Lung (tissue), 11 donors: ENCODE measurements at regions not wholly inside any gene's neighbourhood (a gene's known extent, or its start where the extent isn't known, plus 50 kb on each side); places are given as distances from the start of the nearest gene placed in this dataset.

Experiments used
- ATAC-seq: fragments of 200-7000 bp; cut with Tn5 transposase; one replicate; pipeline ENCODE4 v1.9.1; 2020; ENCODE audit warnings: moderate number of reproducible peaks; ENCODE audit not compliant: insufficient read depth, low FRiP score
- DNase-seq, 3 donors: peaks; one replicate each; pipeline ENCODE4 v3.0.0-alpha.2; 2013 to 2017
- H3K27ac ChIP-seq, 2 donors: one replicate each; pipeline ENCODE4 v1.5.1; 2013; ENCODE audit warnings: mild to moderate bottlenecking in 2 of 2, moderate library complexity in 2 of 2, control low read depth in 1 of 2, inconsistent platforms in 1 of 2, low read depth in 1 of 2, low read length in 1 of 2
- H3K27me3 ChIP-seq, 3 donors: one replicate each; pipeline ENCODE4 v1.5.1; 2013; ENCODE audit warnings: low read length in 2 of 3; ENCODE audit not compliant: control insufficient read depth in 3 of 3, insufficient read depth in 3 of 3
- H3K36me3 ChIP-seq, 4 donors: one replicate each; pipeline ENCODE4 v1.5.1; 2013; ENCODE audit warnings: low read length in 4 of 4, mild to moderate bottlenecking in 1 of 4, moderate library complexity in 1 of 4; ENCODE audit not compliant: control insufficient read depth in 4 of 4, insufficient read depth in 4 of 4
- H3K4me1 ChIP-seq, 5 donors: one replicate each; pipeline ENCODE4 v1.5.1; 2013; ENCODE audit warnings: low read length in 5 of 5, mild to moderate bottlenecking in 2 of 5, moderate library complexity in 1 of 5; ENCODE audit not compliant: control insufficient read depth in 5 of 5, insufficient read depth in 5 of 5
- H3K4me3 ChIP-seq: one replicate; pipeline ENCODE4 v1.5.1; 2013; ENCODE audit warnings: mild to moderate bottlenecking, control low read depth, moderate library complexity
- H3K9ac ChIP-seq, 2 donors: one replicate each; pipeline ENCODE4 v1.5.1; 2013; ENCODE audit warnings: low read length in 2 of 2, control low read depth in 1 of 2; ENCODE audit not compliant: insufficient read depth in 1 of 2
- H3K9me3 ChIP-seq, 4 donors: one replicate each; pipeline ENCODE4 v1.5.1; 2013; ENCODE audit warnings: low read length in 3 of 4, mild to moderate bottlenecking in 1 of 4, moderate library complexity in 1 of 4; ENCODE audit not compliant: control insufficient read depth in 4 of 4, insufficient read depth in 3 of 4
- CTCF ChIP-seq: IDR thresholded peaks from 2 replicates; pipeline ENCODE4 v1.5.1; 2012; ENCODE audit warnings: mild to moderate bottlenecking; ENCODE audit errors: control extremely low read depth, extremely low read depth
- WGBS, 2 donors: extraction: QIAGEN DNeasy Blood & Tissue Kit; methylation state at CpG; one replicate each; pipeline ENCODE4 v1.1.7; 2013; 5-methylcytosine and 5-hydroxymethylcytosine counted together
- donor health status: control.
- donor health status: control.
- donor health status: Bipolar disorder and iron deficiency.
- donor health status: healthy.
- donor health status: DM: yes; HTN: yes; CAD: no.

DNA sequence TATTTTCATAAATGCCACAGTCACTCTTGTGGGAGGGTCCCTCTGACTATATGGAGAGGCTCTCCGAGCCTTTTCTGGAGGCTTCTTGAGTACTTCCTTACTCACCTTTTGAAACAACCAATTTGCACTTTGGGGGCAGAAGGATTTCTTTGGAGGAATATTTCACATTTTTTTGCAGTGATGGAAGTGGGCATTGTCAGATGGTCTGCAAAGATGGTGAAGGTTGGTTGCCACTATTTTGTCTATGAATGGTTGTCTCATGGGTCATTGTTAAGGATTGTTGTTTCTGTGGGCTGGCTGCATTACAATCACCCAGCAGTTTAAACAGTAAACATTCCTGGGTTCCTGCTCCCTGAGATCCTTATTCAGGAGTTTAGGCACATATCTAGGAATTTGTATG, 388.2 kb downstream of the TMEM135 start:
- TF ChIP-seq CTCF, result no peak
- 84 to 100% methylated on average over 1 of the region's 1 CpG for WGBS, 2 donors
- no peaks in the 10 kb centered on the region for H3K27me3 ChIP-seq

GRCh38 chr11:87425391-87425790, 387.7 kb downstream of the TMEM135 start:
- Histone ChIP-seq H3K27me3 (no peaks in the 10 kb centered on the region), H3K9me3 (no peaks in the 10 kb centered on the region), H3K27ac (no peak overlapping the region), H3K4me3 (no peak overlapping the region), H3K36me3 (no peaks in the 10 kb centered on the region), H3K4me1 (no peaks in the 10 kb centered on the region), H3K9ac (no peak overlapping the region)
- TF ChIP-seq CTCF, result no peak
- ATAC-seq (no peak), DNase-seq (no peak)
- WGBS, 2 donors, result 93 to 97% methylated on average over 5 of the region's 5 CpGs

More for the DNA sequence above, 388.2 kb downstream of the TMEM135 start:
- H3K27ac ChIP-seq, result no peak overlapping the region
- H3K4me1 ChIP-seq, result peaks cover 0 to 1% (median 0%) of the 10 kb centered on the region in 5 donors
- H3K9me3 ChIP-seq, result no peaks in the 10 kb centered on the region
- no peak for DNase-seq
- H3K36me3 ChIP-seq, result no peaks in the 10 kb centered on the region
- no peak overlapping the region for H3K4me3 ChIP-seq
- no peak for ATAC-seq
- no peak overlapping the region for H3K9ac ChIP-seq

DNA sequence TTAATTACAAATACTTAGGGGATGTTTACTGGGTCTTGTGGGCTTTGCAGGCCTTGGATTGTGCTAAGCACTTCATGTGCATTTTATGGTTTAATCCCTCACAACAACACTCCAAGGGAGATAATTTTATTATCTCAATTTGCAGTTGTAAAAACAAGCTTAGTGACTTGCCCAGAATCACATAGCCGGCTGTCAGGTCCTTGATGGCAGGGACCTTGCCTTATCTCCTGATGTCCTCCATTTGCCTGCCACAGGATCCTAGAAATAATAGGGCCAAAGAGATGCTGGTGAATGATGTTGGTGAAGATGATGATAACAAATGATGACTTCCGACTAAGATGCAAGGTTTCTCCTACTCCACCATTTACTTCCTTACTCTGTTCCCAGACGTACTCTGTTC, 385.4 kb downstream of the TMEM135 start:
- WGBS, 2 donors, result 83 to 87% methylated on average over 3 of the region's 3 CpGs
- no peak overlapping the region for H3K4me3 ChIP-seq
- H3K4me1 ChIP-seq, result no peaks in the 10 kb centered on the region
- DNase-seq (no peak), ATAC-seq (no peak)
- H3K9ac ChIP-seq, result no peak overlapping the region
- no peaks in the 10 kb centered on the region for H3K9me3 ChIP-seq
- TF ChIP-seq CTCF, result no peak
- no peaks in the 10 kb centered on the region for H3K36me3 ChIP-seq
- no peak overlapping the region for H3K27ac ChIP-seq
- H3K27me3 ChIP-seq, result no peaks in the 10 kb centered on the region

GRCh38 chr11:87422566-87422965, 384.8 kb downstream of the TMEM135 start:
- Histone ChIP-seq H3K27ac (no peak overlapping the region), H3K4me3 (no peak overlapping the region), H3K9ac (no peak overlapping the region), H3K36me3 (no peaks in the 10 kb centered on the region), H3K27me3 (no peaks in the 10 kb centered on the region), H3K4me1 (no peaks in the 10 kb centered on the region), H3K9me3 (no peaks in the 10 kb centered on the region)
- ATAC-seq (no peak), DNase-seq (no peak)
- WGBS, 2 donors, result 70 to 84% methylated on average over 3 of the region's 3 CpGs
- TF ChIP-seq CTCF, result no peak
